ENCODE measurements at regions not wholly inside any gene's neighbourhood (a gene's known extent, or its start where the extent isn't known, plus 50 kb on each side); places are given as distances from the start of the nearest gene placed in this dataset.
"Not testable (repeated sequence)": the region's sequence is repeated elsewhere in the genome, so short reads cannot be mapped to it uniquely, and the experiment has no call there.

DNA sequence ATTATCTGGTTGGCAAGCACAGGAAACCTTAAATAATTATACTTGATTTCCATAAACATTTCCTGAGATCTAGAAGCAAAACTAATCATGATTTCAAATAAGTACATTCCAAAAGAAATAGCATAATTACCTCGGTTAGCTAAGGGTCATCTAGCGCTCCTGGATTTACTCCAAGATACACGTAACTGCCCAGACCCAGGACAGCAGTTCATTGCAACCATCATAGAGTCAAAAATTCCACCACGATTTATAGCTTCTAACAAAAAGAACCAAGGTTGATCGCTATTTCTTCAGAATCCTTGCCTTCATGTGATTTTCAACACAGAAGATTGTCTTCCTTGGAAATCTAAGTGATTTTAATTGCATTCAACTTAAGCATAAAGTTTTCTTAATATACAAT, 1235.5 kb upstream of the TENM3 start:
- no peak for DNase-seq

DNA sequence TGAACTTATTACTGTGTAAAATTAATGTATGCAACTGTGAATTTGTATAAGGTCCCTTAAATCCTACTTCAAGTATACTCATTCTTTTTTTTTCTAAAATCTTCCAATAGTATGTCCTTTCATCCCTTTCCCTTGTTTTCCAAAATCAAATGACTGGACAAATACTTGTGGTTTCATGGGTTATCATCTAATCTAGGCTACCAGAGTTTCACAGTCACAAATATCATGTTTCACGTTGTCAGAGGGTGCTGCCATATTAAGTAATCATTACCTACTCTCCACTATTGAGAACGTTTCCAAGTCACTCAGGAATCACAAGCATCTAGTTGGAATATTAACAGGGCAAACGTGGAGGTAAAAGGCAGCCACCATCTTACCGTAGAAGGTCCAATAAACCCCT, 1235.0 kb upstream of the TENM3 start:
- DNase-seq = no peak

DNA sequence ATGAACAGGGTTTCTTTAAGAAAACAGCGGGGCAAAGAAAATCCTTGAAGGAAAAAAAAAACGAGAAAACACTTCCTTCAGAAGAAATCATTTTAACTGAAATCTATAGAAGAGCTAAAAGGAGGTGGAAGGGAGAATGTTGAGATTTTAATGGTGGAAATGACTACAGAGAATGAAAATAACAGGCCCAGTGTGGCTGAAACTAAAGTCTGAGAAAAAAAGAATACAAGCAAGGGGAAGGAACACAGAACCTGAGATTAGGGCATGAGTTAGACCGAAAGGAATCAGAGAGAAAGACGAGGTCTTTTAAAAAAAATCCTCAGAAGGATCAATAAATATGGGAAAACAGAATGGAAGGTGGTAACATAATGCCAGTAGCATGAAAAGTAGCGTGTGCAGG, 1230.0 kb upstream of the TENM3 start:
- DNase-seq = no peak

DNA sequence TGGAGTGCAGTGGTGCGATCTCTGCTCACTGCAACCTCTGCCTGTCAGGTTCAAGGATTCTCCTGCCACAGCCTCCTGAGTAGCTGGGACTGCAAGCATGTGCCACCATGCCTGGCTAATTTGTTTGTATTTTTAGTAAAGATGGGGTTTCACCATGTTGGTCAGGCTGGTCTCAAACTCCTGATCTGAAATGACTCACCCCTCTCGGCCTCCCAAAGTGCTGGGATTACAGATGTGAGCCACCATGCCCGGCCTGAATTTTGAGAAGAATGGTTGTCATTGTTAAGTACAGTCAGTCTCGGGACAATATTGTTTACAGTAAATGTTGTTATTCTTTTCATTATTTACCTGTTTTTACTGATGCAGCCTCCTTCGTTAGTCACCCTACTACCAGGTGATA, 1226.2 kb upstream of the TENM3 start:
- no peak for DNase-seq

DNA sequence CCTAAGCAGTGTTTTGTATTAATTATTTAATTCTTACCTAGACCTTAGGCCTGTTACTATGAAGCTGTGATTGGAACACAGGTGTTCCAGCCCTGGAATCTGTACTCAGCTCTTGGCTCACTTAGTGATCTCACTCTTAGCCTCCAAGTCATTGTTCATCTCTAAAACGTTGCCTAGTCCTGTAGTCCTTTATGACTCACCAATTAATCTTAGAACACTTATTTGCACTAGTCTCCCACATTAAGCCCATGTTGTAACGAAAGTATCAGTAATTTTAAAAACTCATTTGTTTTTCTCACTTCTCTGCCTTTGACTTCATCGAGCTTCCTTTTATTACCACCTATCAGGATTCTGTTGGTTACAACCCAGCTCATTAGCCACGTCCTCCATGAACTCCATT, 1224.7 kb upstream of the TENM3 start:
- DNase-seq = no peak

DNA sequence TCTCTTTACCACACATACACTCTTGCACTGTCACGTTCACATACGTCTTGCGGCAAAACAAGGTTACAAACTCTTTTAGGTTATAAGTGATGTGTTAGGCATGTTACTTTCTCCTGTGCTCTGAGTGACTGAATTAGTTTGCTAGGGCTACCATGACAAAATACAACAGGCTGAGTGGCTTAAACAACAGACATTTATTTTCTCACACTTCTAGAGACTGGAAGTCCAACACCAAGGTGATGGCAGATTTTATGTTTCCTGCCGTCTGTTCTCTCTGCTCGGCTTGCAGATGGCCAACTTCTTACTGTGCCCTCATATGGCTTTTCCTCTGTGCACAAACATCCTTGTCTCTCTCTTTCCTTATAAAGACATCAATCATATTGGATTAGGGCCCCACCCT, 1224.3 kb upstream of the TENM3 start:
- no peak for DNase-seq

DNA sequence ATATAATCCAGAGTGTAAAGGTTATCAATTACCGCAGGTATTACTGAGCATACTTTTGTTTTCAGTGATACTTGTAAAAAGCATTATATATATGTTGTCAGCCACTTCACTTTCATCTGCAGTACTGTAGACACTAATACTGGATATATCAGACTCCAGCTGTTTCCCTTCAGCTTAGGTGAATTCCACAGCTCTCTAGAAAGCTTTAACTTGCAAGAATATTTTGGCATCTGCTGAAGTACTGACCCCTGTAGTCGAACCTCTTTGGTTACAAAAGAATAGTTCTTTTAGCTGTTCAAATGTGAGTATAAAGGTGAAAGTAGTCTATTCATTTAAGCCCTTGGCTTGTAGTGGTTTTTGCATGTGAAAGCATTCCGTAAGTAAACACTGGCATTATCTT, 1222.7 kb upstream of the TENM3 start:
- no peak for DNase-seq

DNA sequence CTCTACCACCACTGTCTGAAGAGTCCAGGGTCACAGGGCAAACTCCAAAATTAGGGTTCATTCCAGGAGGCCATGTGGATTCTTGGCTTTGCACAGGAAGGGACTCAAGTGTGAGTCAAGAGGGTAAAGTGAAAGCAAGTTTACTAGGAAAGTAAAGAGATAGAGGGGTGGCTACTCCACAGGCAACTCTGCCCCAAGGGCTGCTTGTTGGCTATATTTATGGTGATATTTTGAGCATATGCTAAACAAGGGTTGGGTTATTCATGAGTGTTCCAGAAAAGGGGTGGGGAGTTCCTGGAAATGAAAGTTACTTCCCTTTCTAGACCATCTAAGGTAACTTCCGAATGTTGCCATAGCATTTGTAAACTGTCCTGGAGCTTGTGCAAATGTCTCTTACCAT, 1222.0 kb upstream of the TENM3 start:
- DNase-seq = no peak

DNA sequence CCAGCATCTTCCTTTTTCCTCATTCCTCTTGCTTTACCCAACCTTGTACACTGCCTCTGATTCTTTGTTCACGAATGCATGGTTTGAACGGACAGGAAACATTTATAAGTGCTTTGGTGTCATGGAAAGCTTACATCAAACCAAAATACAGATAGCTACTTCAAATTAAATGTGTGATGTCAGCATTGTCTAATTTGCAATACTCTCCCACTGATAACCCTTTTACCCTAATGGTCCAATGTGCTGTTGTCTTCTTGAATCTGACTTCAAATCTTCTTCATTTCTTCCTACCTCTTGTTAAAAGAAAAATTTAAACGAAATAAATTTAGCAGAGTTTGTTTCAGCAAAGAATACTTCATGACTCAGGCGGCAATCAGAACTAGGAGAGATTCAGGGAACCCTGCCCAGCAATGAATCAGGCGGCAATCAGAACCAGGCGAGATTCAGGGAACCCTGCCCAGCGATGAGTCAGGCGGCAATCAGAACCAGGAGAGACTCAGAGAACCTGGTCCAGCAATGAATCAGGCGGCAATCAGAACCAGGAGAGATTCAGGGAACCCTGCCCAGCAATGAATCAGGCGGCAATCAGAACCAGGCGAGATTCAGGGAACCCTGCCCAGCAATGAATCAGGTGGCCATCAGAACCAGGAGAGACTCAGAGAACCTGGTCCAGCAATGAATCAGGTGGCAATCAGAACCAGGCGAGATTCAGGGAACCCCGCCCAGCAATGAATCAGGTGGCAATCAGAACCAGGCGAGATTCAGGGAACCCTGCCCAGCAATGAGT, 1212.9 kb upstream of the TENM3 start:
- not testable (repeated sequence) for DNase-seq

DNA sequence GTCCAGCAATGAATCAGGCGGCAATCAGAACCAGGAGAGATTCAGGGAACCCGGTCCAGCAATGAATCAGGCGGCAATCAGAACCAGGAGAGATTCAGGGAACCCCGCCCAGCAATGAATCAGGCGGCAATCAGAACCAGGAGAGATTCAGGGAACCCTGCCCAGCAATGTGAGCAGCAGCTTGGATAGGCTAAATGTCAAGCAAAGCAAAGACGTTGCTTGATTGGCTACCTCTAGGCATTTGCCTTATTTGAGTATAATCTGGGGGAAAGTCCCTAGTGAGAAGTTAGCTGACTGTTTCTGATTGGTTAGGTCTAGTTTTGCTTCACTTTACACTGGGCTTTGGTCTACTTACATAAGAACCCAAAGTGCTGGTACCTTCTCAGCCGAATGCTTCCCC, 1212.2 kb upstream of the TENM3 start:
- no peak for DNase-seq

DNA sequence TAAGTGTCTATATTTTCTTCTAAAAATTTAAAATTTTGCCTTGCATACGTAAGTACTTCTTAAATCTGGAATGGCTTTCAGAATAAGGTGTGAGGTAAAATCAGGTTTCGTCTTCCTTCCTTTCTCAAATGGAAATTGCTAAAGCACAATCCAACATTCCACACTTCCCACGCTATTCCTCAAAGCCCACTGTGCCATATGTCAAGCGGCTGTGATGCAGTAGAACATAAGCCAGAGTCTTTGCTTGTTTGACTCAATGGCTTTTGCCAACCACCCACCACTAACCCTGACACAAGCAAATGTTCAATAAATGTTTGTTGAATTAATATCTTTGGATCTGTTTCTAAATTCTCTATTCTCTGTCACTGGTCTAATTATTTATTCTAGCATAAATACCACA, 1199.7 kb upstream of the TENM3 start:
- DNase-seq = no peak

DNA sequence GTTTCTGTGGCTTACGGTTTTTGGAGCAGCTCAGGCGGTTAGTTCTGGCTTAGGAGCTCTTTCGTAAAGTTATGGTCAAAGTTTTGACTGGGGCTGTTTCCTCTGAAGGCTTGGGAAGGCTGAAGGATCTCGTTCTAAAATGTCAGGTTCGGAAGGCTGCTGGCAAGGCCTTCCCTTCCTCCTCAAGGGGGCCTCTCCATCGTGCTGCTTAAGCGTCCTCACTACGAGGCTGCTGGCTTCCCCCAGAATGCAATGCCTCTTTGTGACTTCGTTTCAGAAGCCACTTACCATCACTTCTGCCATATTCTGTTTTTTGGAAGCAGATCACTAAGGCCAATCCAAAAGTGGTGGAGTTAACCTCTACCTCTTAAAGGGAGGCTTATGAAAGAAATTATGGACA, 1196.4 kb upstream of the TENM3 start:
- no peak for DNase-seq

DNA sequence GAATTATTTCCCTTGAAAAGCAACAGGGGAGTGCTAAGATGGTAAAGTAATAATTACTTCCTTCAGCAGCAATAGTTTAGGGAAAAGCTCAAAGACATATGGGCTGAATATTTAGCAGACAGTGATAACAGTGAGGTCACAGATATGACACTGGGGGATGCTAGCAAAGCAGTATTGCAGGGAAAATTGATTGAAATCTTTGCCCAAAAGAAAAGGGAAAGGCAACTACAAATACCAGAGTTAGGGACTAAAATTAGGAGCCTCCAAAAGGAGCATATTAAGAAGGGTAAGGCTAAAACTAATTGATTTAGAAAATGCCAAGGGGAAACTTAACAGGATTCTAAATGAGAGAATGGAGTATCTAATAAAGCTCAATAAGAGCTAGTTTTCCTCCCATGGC, 1191.3 kb upstream of the TENM3 start:
- DNase-seq = no peak

DNA sequence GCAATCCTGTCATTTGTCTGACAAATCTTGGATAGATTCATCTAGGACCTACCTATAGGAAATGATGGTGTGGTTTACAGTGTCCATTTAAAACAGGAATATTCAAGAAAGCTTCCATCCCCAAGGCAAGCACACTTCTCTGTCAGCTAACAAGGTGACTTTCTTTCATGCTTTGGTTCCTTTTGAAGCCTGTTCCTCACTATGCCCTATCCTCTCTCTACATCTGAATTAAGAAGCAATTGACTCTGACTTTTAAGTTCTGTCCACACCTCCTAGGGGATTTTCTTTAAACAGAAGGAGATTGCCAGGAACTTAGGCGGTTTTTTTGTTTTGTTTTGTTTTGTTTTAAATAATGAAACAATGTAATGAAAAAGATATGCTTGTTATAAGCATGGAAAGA, 1181.4 kb upstream of the TENM3 start:
- DNase-seq = no peak

DNA sequence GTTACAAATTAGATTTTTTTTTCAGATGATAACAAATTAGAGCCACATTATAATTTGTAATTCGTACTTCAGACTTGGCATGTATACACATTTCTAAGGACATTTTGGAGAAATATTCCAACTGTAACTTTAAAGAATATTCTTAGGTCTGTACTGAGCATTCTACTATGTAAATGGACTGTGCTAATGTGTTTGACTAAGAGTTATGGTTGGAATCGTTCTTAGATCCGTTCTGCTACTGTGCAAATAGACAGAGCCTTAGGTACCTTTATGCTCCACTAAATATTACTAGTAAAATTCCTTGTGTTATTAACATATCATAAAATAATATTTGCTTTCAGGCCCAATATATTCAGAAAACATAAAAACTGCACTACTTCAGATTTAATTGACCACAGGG, 1180.0 kb upstream of the TENM3 start:
- DNase-seq = no peak

DNA sequence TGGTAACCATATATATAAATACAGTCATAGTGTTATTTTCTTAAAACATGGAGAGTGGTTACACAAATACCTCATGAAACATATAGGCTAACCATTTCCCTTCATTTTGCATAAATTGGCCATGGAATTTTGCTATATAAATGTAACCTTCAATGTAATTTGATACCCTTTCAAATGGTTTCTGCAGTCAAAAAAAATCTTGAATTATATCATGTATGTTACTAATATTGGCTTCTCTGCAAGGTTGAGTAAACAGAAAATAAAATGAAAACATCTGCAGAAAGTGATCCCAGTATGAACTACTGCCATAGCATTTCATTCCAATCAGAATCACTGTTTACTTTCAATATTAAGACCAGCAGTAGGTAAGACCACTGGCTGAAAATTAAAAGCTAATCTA, 1165.9 kb upstream of the TENM3 start:
- no peak for DNase-seq

DNA sequence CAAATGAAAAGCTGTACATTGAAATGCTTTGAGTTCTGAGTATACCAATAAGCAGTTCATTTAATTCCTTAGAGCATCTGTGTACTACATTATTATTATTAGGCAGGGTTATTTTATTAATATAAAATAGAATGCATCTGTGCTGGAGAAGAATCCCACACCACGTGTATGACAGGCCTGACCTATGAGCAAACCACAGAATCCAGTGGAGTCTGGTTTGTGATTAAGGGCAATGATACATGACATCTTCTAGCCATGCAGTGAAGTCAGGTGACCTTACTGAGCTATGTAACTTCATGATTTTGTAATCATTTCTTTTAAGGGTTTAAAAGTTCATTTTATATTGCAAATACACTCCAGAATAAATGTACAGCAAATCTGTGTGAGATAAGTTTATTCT, 1165.0 kb upstream of the TENM3 start:
- no peak for DNase-seq

DNA sequence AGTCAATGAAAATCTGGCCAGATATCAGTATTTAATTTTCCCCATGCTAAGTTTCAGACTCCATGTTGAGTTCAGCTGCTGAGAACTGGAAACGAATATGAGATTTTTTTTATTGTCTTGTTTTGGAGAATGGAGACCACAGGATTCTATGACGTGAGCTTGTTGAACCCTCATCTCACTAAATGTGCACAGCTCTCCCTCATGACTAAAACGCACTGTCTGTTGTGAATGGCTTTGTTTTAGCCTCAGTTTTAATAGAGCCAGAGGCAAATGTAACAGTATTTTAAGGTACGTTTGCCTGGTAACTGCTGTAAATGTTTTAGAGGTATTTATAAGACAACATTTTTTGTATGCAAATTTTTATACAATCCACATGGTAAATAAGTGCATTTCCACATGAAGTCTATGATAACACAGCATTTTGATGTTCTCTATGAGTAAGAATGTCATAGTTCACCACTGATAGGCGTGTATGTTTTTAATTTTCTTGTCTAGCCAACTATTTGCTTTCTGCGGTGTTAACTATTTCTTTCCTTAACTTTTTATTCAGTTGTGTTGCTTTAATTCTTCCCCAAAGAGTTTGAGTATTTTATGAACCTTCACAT, 1159.3 kb upstream of the TENM3 start:
- DNase-seq = no peak

DNA sequence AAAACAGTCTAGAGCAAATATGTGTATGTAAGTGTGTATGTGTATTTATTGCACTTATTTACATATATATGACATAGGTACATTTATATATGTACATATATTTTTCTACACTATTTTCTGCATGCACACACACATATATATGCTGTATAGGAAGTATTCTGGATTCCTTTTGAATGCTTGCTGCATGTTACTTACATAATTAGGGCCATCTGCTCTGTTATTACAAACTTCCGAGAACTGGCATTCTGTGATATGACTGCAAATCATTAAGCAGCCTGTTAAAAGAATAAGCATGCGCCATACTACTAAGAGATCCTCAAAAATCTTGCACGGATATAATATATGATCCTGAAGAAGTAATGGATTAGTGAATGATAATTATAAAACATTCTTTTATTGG, 1157.6 kb upstream of the TENM3 start:
- no peak for DNase-seq

DNA sequence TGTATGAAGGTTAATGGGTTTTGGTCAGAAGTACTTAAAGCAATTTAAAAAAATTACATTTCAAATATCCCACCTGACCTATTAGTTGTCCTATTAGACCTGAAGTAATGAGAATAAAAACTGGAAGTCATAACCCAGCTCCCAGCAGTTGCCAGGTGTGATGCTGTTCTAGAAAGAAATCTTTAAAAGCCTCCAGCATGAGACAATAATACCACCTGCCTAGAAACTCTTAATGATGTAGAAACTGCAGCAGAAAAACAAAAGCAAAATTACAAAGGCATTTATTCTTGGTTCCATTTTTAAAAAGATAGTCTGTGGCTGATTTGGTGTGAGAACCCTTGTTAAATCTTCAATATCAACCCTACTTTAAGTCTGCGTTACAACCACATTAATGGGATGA, 1137.7 kb upstream of the TENM3 start:
- no peak for DNase-seq

DNA sequence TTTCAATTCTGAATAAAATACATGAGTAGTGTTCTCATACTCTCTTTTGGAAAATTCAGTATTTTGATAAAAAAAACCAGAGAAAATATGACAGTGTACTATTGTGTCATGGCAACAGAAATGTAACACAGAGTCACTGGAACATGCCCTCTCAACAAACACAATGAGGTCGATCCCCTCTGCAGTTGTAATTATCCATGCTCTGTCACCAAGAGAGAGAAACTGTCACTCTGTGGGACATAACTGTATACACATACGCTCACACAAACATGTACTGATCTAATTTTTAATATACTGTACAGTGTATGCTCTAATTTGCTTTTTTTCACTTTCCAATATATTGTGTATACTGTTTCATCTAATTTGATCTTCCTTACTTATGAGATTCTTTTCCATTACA, 1136.8 kb upstream of the TENM3 start:
- DNase-seq = no peak

DNA sequence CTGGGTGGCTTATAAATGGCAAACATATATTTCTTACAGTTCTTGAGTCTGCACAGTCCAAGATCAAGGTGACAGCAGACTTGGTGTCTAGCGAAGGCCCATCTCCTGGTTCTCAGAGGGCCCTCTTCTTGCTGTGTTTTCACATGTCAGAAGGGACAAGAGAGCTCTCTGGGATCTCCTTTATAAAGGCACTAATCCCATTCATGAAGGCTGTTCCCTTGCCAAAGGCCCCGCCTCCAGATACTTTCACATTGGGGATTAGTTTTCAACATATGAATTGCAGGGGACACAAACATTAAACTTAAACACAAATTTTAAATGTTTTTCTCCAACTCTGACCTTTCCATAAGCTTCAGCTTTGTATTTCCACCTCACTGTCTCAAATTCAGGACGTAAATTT, 1135.0 kb upstream of the TENM3 start:
- DNase-seq = no peak

DNA sequence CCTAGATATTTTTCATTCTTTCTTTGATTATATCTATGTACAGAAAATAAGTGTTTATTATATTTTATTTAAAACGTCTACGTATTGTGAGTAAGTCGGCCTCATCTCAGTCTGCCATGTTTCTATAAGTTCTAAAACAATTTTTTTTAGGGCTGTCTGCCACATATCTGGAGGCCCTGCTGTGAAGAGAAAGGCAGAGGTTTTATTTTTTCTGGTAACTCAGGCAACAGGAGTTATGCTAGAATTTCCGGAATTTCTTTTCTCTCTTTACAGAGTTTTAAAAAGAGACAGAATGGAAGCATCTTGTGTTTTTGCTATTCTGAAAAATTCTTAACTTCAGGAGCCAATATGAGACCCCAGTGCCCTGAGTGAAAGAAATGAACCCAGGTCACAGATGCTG, 1124.0 kb upstream of the TENM3 start:
- DNase-seq = no peak

DNA sequence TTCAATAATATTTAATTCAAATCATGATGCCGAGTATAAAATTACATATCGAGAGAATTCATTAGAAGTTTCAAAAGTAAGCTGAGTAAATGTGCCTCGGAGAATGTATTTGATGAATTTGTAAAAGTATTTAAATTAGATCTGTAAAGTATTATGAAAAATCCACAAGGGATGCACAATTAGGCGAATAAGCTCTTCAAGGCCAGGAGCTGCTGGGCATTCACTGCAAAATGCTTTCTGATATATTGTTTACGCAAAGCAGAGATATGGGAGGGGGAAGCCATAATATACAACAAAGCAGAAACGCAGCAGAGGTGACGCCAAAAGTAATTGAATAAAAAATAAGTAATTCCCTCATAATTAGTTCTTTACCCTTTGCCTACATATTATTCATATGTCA, 1121.5 kb upstream of the TENM3 start:
- no peak for DNase-seq

DNA sequence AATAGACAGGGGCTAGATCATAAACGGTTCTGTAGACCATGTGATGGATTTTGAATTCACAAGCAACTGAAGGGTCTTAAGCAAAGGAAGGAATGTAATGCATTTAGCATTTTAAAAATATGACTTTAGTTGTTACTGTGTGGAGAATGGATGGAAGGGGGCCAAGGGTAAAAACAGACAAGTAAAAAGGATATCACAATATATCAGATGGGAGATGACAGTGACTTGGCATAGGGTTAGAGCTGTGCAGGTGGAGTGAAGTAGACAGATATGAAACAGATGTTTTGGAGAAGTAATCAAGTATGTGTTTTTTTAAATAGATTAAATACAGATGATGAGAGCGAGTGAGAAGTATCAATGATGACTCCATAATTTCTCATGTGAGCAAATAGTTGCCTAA, 1116.0 kb upstream of the TENM3 start:
- no peak for DNase-seq

Data from activated CD8-positive, alpha-beta memory T cell treated with anti-CD3 and anti-CD28 coated beads, Interleukin-2, amount 50 U/mL, for 48 hours (primary cell).